ENCODE measurements at regions not wholly inside any gene's neighbourhood (a gene's known extent, or its start where the extent isn't known, plus 50 kb on each side); places are given as distances from the start of the nearest gene placed in this dataset.

GRCh38 chr4:155588437-155588836 is 78.2 kb upstream of the GUCY1A1 start:
- H3K27me3 ChIP-seq (ENCODE audit: insufficient read depth, low read depth, low read length) = no peaks in the 10 kb centered on the region
- H3K4me3 ChIP-seq (ENCODE audit: low read length) = no peak overlapping the region
- no peak overlapping the region for H2AFZ ChIP-seq (ENCODE audit: low read depth, low read length)
- no peaks in the 10 kb centered on the region for H3K9me2 ChIP-seq (ENCODE audit: insufficient read depth, low read length)
- no peaks in the 10 kb centered on the region for H3K79me2 ChIP-seq (replicated peaks; ENCODE audit: insufficient read depth, low read length)
- H3K9me3 ChIP-seq (ENCODE audit: low read length) = no peaks in the 10 kb centered on the region
- no peak overlapping the region for H3K4me2 ChIP-seq (ENCODE audit: low read length)
- H3K27ac ChIP-seq (ENCODE audit: low read length) = no peak overlapping the region
- no peaks in the 10 kb centered on the region for H3K36me3 ChIP-seq (ENCODE audit: insufficient read depth, low read length)
- H3K9ac ChIP-seq (ENCODE audit: low read length) = no peak overlapping the region
- H4K20me1 ChIP-seq (ENCODE audit: insufficient read depth) = no peaks in the 10 kb centered on the region
- TF ChIP-seq, protein P1, sequence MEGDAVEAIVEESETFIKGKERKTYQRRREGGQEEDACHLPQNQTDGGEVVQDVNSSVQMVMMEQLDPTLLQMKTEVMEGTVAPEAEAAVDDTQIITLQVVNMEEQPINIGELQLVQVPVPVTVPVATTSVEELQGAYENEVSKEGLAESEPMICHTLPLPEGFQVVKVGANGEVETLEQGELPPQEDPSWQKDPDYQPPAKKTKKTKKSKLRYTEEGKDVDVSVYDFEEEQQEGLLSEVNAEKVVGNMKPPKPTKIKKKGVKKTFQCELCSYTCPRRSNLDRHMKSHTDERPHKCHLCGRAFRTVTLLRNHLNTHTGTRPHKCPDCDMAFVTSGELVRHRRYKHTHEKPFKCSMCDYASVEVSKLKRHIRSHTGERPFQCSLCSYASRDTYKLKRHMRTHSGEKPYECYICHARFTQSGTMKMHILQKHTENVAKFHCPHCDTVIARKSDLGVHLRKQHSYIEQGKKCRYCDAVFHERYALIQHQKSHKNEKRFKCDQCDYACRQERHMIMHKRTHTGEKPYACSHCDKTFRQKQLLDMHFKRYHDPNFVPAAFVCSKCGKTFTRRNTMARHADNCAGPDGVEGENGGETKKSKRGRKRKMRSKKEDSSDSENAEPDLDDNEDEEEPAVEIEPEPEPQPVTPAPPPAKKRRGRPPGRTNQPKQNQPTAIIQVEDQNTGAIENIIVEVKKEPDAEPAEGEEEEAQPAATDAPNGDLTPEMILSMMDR (IDR thresholded peaks at IDR 0.05; ENCODE audit: poor library complexity, severe bottlenecking) = no peak
- TF ChIP-seq EZH2 (IDR thresholded peaks at IDR 0.05; ENCODE audit: borderline replicate concordance, insufficient read depth, low read length, poor library complexity, severe bottlenecking) (no peak), RAD21 (conservative IDR thresholded peaks at IDR 0.05) (no peak), EP300 (conservative IDR thresholded peaks at IDR 0.05; ENCODE audit: poor library complexity, severe bottlenecking) (no peak), SMC3 (conservative IDR thresholded peaks at IDR 0.05; ENCODE audit: poor library complexity) (no peak)
- no peaks in the 10 kb centered on the region for H3F3A ChIP-seq (ENCODE audit: insufficient read depth, low read length, poor library complexity, severe bottlenecking)

- H2AFZ ChIP-seq (ENCODE audit: low read depth, low read length) = no peak overlapping the region
- TF ChIP-seq SMC3 (conservative IDR thresholded peaks at IDR 0.05; ENCODE audit: poor library complexity) = no peak
- no peak for TF ChIP-seq RAD21 (conservative IDR thresholded peaks at IDR 0.05)
- no peak for TF ChIP-seq MXI1 (conservative IDR thresholded peaks at IDR 0.05; ENCODE audit: poor library complexity, severe bottlenecking)
- TF ChIP-seq POLR2AphosphoS5 (IDR thresholded peaks at IDR 0.05) = no peak
- TF ChIP-seq EP300 (conservative IDR thresholded peaks at IDR 0.05; ENCODE audit: poor library complexity, severe bottlenecking) = no peak
- no peak for TF ChIP-seq TAF1 (IDR thresholded peaks at IDR 0.05; ENCODE audit: low read depth)
- no peak for TF ChIP-seq EZH2 (IDR thresholded peaks at IDR 0.05; ENCODE audit: borderline replicate concordance, insufficient read depth, low read length, poor library complexity, severe bottlenecking)
- TF ChIP-seq, protein P2, sequence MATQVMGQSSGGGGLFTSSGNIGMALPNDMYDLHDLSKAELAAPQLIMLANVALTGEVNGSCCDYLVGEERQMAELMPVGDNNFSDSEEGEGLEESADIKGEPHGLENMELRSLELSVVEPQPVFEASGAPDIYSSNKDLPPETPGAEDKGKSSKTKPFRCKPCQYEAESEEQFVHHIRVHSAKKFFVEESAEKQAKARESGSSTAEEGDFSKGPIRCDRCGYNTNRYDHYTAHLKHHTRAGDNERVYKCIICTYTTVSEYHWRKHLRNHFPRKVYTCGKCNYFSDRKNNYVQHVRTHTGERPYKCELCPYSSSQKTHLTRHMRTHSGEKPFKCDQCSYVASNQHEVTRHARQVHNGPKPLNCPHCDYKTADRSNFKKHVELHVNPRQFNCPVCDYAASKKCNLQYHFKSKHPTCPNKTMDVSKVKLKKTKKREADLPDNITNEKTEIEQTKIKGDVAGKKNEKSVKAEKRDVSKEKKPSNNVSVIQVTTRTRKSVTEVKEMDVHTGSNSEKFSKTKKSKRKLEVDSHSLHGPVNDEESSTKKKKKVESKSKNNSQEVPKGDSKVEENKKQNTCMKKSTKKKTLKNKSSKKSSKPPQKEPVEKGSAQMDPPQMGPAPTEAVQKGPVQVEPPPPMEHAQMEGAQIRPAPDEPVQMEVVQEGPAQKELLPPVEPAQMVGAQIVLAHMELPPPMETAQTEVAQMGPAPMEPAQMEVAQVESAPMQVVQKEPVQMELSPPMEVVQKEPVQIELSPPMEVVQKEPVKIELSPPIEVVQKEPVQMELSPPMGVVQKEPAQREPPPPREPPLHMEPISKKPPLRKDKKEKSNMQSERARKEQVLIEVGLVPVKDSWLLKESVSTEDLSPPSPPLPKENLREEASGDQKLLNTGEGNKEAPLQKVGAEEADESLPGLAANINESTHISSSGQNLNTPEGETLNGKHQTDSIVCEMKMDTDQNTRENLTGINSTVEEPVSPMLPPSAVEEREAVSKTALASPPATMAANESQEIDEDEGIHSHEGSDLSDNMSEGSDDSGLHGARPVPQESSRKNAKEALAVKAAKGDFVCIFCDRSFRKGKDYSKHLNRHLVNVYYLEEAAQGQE (IDR thresholded peaks at IDR 0.05; ENCODE audit: borderline replicate concordance) = no peak
- H4K20me1 ChIP-seq (ENCODE audit: insufficient read depth) = no peaks in the 10 kb centered on the region
- no peaks in the 10 kb centered on the region for H3K9me2 ChIP-seq (ENCODE audit: insufficient read depth, low read length)
- no peaks in the 10 kb centered on the region for H3F3A ChIP-seq (ENCODE audit: insufficient read depth, low read length, poor library complexity, severe bottlenecking)
- H3K9me3 ChIP-seq (ENCODE audit: low read length) = no peaks in the 10 kb centered on the region
- no peaks in the 10 kb centered on the region for H3K27me3 ChIP-seq (ENCODE audit: insufficient read depth, low read depth, low read length)
- H3K27ac ChIP-seq (ENCODE audit: low read length) = no peak overlapping the region
- no peaks in the 10 kb centered on the region for H3K79me2 ChIP-seq (replicated peaks; ENCODE audit: insufficient read depth, low read length)
- H3K9ac ChIP-seq (ENCODE audit: low read length) = no peak overlapping the region
- H3K4me3 ChIP-seq (ENCODE audit: low read length) = no peak overlapping the region
- no peak overlapping the region for H3K4me2 ChIP-seq (ENCODE audit: low read length)
- H3K36me3 ChIP-seq (ENCODE audit: insufficient read depth, low read length) = no peaks in the 10 kb centered on the region
Measured at GRCh38 chr4:155587766-155588165, 78.9 kb upstream of the GUCY1A1 start.

Measured in neural cell (in vitro differentiated cells).